ENCODE measurements at regions not wholly inside any gene's neighbourhood (a gene's known extent, or its start where the extent isn't known, plus 50 kb on each side); places are given as distances from the start of the nearest gene placed in this dataset.

DNA sequence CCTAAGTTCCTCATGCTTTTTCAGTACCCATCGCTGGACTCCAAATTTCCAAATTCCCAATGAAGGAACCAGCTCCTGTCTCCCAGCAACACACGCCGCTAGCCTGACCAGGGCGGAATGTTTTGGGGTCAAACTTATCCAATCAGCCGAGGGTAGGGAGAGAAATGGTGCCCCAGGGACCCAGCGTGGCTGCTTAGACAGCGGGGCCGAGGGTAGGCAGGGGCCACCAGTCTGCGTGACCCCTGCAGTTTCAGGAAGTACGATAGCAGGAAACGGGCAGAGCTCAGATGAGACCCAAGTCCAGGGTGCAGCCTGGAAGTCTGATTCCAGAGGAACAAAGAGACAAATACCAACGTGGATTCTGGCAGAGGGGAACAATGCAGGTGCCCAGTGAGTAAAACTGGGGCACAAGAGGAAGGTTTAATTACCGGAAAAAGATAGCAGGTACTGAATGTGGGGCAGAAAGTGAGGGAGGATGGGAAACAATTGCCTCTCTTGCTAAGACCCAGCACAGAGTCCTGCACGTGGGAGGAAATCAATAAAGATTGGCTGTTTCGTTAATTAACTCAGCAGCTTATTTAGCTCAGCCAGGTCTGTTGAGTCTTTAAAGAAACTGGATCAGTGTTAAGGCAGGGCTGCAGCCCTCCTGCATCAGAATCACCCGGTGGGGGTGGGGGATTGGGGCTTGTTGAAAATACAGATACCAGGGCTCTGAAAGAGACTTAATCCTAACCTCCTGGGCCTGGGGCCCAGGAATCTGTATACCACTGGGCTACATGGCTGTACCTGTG lies 50.4 kb upstream of the NFE2L3 start:
- Histone ChIP-seq H3K27ac (peak overlapping the region; percentile 11 to 70 (median 41)), H3K36me3 (no peaks in the 10 kb centered on the region), H3K4me1 (peaks cover 0 to 8% (median 0%) of the 10 kb centered on the region in 3 donors), H3K9me3 (no peaks in the 10 kb centered on the region), H3K27me3 (no peaks in the 10 kb centered on the region), H3K4me3 (peak overlapping the region in 3 of 4 donors; percentile 12 to 42 (median 28))
- intact Hi-C loops (cut with DNase I), result no loop called here
- WGBS, 2 donors, result 42 to 49% methylated on average over 15 to 16 of the region's 16 CpGs
- TF ChIP-seq POLR2A (IDR thresholded peaks at IDR 0.05), result no peak
- TF ChIP-seq, protein P1, sequence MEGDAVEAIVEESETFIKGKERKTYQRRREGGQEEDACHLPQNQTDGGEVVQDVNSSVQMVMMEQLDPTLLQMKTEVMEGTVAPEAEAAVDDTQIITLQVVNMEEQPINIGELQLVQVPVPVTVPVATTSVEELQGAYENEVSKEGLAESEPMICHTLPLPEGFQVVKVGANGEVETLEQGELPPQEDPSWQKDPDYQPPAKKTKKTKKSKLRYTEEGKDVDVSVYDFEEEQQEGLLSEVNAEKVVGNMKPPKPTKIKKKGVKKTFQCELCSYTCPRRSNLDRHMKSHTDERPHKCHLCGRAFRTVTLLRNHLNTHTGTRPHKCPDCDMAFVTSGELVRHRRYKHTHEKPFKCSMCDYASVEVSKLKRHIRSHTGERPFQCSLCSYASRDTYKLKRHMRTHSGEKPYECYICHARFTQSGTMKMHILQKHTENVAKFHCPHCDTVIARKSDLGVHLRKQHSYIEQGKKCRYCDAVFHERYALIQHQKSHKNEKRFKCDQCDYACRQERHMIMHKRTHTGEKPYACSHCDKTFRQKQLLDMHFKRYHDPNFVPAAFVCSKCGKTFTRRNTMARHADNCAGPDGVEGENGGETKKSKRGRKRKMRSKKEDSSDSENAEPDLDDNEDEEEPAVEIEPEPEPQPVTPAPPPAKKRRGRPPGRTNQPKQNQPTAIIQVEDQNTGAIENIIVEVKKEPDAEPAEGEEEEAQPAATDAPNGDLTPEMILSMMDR (IDR thresholded peaks at IDR 0.05), result no peak
- no peak for DNase-seq

DNA sequence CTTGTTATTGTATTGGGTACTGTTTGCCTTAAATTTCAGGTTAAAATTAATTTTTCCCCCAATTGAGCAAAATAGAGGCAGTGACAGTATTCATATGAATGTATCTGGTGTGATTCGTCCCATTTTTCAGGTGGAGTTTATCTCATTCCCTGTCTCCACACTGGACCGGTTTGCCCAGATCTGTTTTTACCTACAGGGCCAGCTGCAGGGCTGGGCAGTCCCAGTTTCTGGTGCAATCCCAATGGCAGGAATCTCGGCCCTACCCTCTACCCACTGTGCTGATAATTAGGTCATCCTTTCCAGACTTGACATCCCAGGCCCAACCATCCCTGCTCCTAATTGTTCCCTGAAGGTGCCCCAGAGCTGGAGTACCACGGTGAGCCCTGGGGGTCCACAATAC lies 49.8 kb upstream of the NFE2L3 start:
- intact Hi-C loops (cut with DNase I), result no loop called here
- Histone ChIP-seq H3K36me3 (no peaks in the 10 kb centered on the region), H3K4me3 (peak overlapping the region in 3 of 4 donors; percentile 12 to 42 (median 28)), H3K27me3 (peaks cover 0 to 4% (median 0%) of the 10 kb centered on the region in 4 donors), H3K4me1 (peaks cover 0 to 8% (median 0%) of the 10 kb centered on the region in 3 donors), H3K27ac (peak overlapping the region in 3 of 4 donors; percentile 11 to 70 (median 70)), H3K9me3 (no peaks in the 10 kb centered on the region)
- WGBS, 2 donors, result 72 to 79% methylated on average over 4 of the region's 4 CpGs
- TF ChIP-seq POLR2A (IDR thresholded peaks at IDR 0.05), result no peak
- TF ChIP-seq, protein P1 (IDR thresholded peaks at IDR 0.05), result no peak
- DNase-seq, result no peak

Small RNA genes in the stretch of these regions (small RNA-seq; reads per million reads assigned to genes)
- gene MIR148A, result 3,142 to 8,250 (median 4,097) reads per million in 4 donors
